Right atrium auricular region (tissue), 2 donors: ENCODE measurements at regions not wholly inside any gene's neighbourhood (a gene's known extent, or its start where the extent isn't known, plus 50 kb on each side); places are given as distances from the start of the nearest gene placed in this dataset.

ENCODE experiments used
- DNase-seq: peaks from one replicate; pipeline ENCODE4 v3.0.0-alpha.2; 2019; ENCODE audit warnings: low spot score
- H3K27ac ChIP-seq, 2 donors: fragments of 200-600 bp; sonication (generic); 1 replicate in 1 of 2; 2 replicates in 1 of 2; pipeline ENCODE4 v1.5.1; 2016 to 2019
- H3K27me3 ChIP-seq, 2 donors: fragments of 200-600 bp; sonication (generic); one replicate each; pipeline versions ENCODE4 v1.5.1 to v1.6.0; 2017 to 2019
- H3K36me3 ChIP-seq: fragments of 200-600 bp; sonication (generic); one replicate; pipeline ENCODE4 v1.5.1; 2016
- H3K4me1 ChIP-seq, 2 donors: fragments of 200-600 bp; sonication (generic); one replicate each; pipeline versions ENCODE4 v1.5.1 to v1.6.0; 2017 to 2019
- H3K4me3 ChIP-seq, 2 donors: fragments of 200-600 bp; sonication (generic); 1 replicate in 1 of 2; 2 replicates in 1 of 2; pipeline ENCODE4 v1.5.1; 2017 to 2019; ENCODE audit warnings: mild to moderate bottlenecking in 1 of 2, moderate library complexity in 1 of 2
- H3K9me3 ChIP-seq, 2 donors: fragments of 200-600 bp; sonication (generic); one replicate each; pipeline ENCODE4 v1.5.1; 2019
- CTCF ChIP-seq, 2 donors: fragments of 200-600 bp; sonication (generic); IDR thresholded peaks; one replicate each; pipeline ENCODE4 v1.5.1; 2019; ENCODE audit warnings: antibody characterized with exemption in 2 of 2

GRCh38 chr11:119551420-119552105 is 128.6 kb upstream of the THY1 start:
- H3K36me3 ChIP-seq: no peaks in the 10 kb centered on the region
- no peak for TF ChIP-seq CTCF (IDR thresholded peaks at IDR 0.05)
- no peak overlapping the region for H3K4me3 ChIP-seq
- DNase-seq: peak; percentile 49
- H3K9me3 ChIP-seq: peaks cover 0 to 17% of the 10 kb centered on the region in 2 donors
- H3K4me1 ChIP-seq: no peaks in the 10 kb centered on the region
- H3K27me3 ChIP-seq: no peaks in the 10 kb centered on the region
- no peak overlapping the region for H3K27ac ChIP-seq

- no peak overlapping the region for H3K27ac ChIP-seq
- H3K4me1 ChIP-seq: no peaks in the 10 kb centered on the region
- H3K4me3 ChIP-seq: no peak overlapping the region
- no peaks in the 10 kb centered on the region for H3K27me3 ChIP-seq
- peaks cover 0 to 7% of the 10 kb centered on the region in 2 donors for H3K9me3 ChIP-seq
- DNase-seq: no peak
- TF ChIP-seq CTCF (IDR thresholded peaks at IDR 0.05): no peak
- H3K36me3 ChIP-seq: no peaks in the 10 kb centered on the region
Observed at GRCh38 chr11:119550053-119550752, 127.2 kb upstream of the THY1 start.

GRCh38 chr11:119547511-119547910 is 124.5 kb upstream of the THY1 start:
- no peak for TF ChIP-seq CTCF (IDR thresholded peaks at IDR 0.05)
- DNase-seq: peak; percentile 23
- H3K4me3 ChIP-seq: no peak overlapping the region
- no peaks in the 10 kb centered on the region for H3K4me1 ChIP-seq
- H3K27me3 ChIP-seq: no peaks in the 10 kb centered on the region
- H3K9me3 ChIP-seq: peaks cover 0 to 6% of the 10 kb centered on the region in 2 donors
- no peak overlapping the region for H3K27ac ChIP-seq
- no peaks in the 10 kb centered on the region for H3K36me3 ChIP-seq

GRCh38 chr11:119545978-119546915 is 123.3 kb upstream of the THY1 start:
- Histone ChIP-seq H3K27ac (no peak overlapping the region), H3K4me3 (no peak overlapping the region), H3K9me3 (peaks cover 0 to 6% of the 10 kb centered on the region in 2 donors), H3K4me1 (no peaks in the 10 kb centered on the region), H3K36me3 (no peaks in the 10 kb centered on the region), H3K27me3 (no peaks in the 10 kb centered on the region)
- peak; percentile 40 for DNase-seq
- TF ChIP-seq CTCF (IDR thresholded peaks at IDR 0.05): no peak

GRCh38 chr11:119540370-119541125 is 117.6 kb upstream of the THY1 start:
- Histone ChIP-seq H3K4me3 (no peak overlapping the region), H3K27ac (no peak overlapping the region), H3K9me3 (no peaks in the 10 kb centered on the region), H3K36me3 (no peaks in the 10 kb centered on the region), H3K27me3 (no peaks in the 10 kb centered on the region), H3K4me1 (no peaks in the 10 kb centered on the region)
- DNase-seq: no peak
- TF ChIP-seq CTCF (IDR thresholded peaks at IDR 0.05): no peak
